Right lobe of liver (tissue), 6 donors: ENCODE measurements at regions not wholly inside any gene's neighbourhood (a gene's known extent, or its start where the extent isn't known, plus 50 kb on each side); places are given as distances from the start of the nearest gene placed in this dataset.

Source experiments
- ATAC-seq, 4 donors: fragments of 200-7000 bp; cut with Tn5 transposase; one replicate each; pipeline ENCODE4 v1.9.1; 2020; ENCODE audit warnings: mild to moderate bottlenecking in 4 of 4, moderate library complexity in 4 of 4
- DNase-seq, 3 donors: peaks; one replicate each; pipeline ENCODE4 v3.0.0-alpha.2; 2020
- H3K27ac ChIP-seq, 3 donors: fragments of 200-600 bp; one replicate each; pipeline ENCODE4 v1.8.0; 2022
- H3K27me3 ChIP-seq, 2 donors: fragments of 200-600 bp; one replicate each; pipeline ENCODE4 v1.8.0; 2022
- H3K36me3 ChIP-seq, 4 donors: fragments of 200-600 bp; sonication (generic) in 1 of 4; one replicate each; pipeline versions ENCODE4 v1.5.1 to v1.8.0; 2017 to 2022; ENCODE audit warnings: control low read depth in 1 of 4
- H3K4me1 ChIP-seq, 4 donors: fragments of 200-600 bp; sonication (generic) in 1 of 4; one replicate each; pipeline versions ENCODE4 v1.5.1 to v1.8.0; 2017 to 2022; ENCODE audit warnings: control low read depth in 1 of 4
- H3K4me3 ChIP-seq, 3 donors: fragments of 200-600 bp; one replicate each; pipeline ENCODE4 v1.8.0; 2022
- H3K9me3 ChIP-seq, 4 donors: fragments of 200-600 bp; sonication (generic) in 1 of 4; one replicate each; pipeline versions ENCODE4 v1.5.1 to v1.8.0; 2017 to 2022; ENCODE audit warnings: control low read depth in 1 of 4
- CTCF ChIP-seq, 4 donors: fragments of 200-600 bp in 3 of 4; fragments of 450-650 bp in 1 of 4; IDR thresholded peaks; one replicate each; pipeline versions ENCODE4 v1.5.1 to v1.8.0; 2016 to 2022; ENCODE audit warnings: antibody characterized with exemption in 4 of 4, mild to moderate bottlenecking in 2 of 4
- POLR2A ChIP-seq: fragments of 450-650 bp; IDR thresholded peaks from one replicate; pipeline ENCODE4 v1.6.1; 2017; ENCODE audit warnings: antibody characterized with exemption, mild to moderate bottlenecking
- WGBS: methylation state at CpG from one replicate; pipeline ENCODE4 v1.1.6; 2018; ENCODE audit warnings: low coverage, low lambda C conversion rate; ENCODE audit not compliant: insufficient coverage; ENCODE audit errors: missing lambda C conversion rate; 5-methylcytosine and 5-hydroxymethylcytosine counted together
- intact Hi-C, 2 donors: fragments of 100-400 bp; cut with DNase I; formaldehyde crosslinking; loops; one replicate each; pipeline versions ENCODE4 v1.11.2 to v1.14.1; 2022
- donor health status: DM: no; HTN: yes; CAD: no.
- donor health status: DM: no; HTN: no; CAD: no.
- donor health status: DM: no; HTN: no; CAD: no.
- donor health status: DM: no; HTN: yes; CAD: no.
- donor health status: DM: no; HTN: yes; CAD: no.

- 54% methylated on average over 8 of the region's 8 CpGs for WGBS
Observed at GRCh38 chr13:47718556-47718955, 282.5 kb downstream of the SUCLA2 start.

GRCh38 chr13:47708386-47708785, 292.7 kb downstream of the SUCLA2 start:
- no peak for TF ChIP-seq CTCF (IDR thresholded peaks at IDR 0.05)
- no peak for TF ChIP-seq POLR2A
- H3K9me3 ChIP-seq: no peaks in the 10 kb centered on the region
- no peak for DNase-seq
- H3K4me1 ChIP-seq: no peaks in the 10 kb centered on the region
- no peak overlapping the region for H3K4me3 ChIP-seq
- H3K36me3 ChIP-seq: no peaks in the 10 kb centered on the region
- ATAC-seq: no peak
- WGBS: 39% methylated on average over 3 of the region's 3 CpGs
- no peaks in the 10 kb centered on the region for H3K27me3 ChIP-seq
- intact Hi-C loops: no loop called here
- no peak overlapping the region for H3K27ac ChIP-seq

More at GRCh38 chr13:47718556-47718955, 282.5 kb downstream of the SUCLA2 start:
- H3K36me3 ChIP-seq: no peaks in the 10 kb centered on the region
- H3K27me3 ChIP-seq: no peaks in the 10 kb centered on the region
- ATAC-seq (no peak), DNase-seq (no peak)
- H3K9me3 ChIP-seq: no peaks in the 10 kb centered on the region
- no peak overlapping the region for H3K4me3 ChIP-seq
- H3K27ac ChIP-seq: no peak overlapping the region
- no peaks in the 10 kb centered on the region for H3K4me1 ChIP-seq
- TF ChIP-seq POLR2A (no peak), CTCF (IDR thresholded peaks at IDR 0.05) (no peak)
- intact Hi-C loops: no loop called here

- Histone ChIP-seq H3K27me3 (no peaks in the 10 kb centered on the region), H3K4me3 (no peak overlapping the region), H3K9me3 (no peaks in the 10 kb centered on the region), H3K36me3 (no peaks in the 10 kb centered on the region), H3K27ac (no peak overlapping the region), H3K4me1 (no peaks in the 10 kb centered on the region)
- no peak for TF ChIP-seq POLR2A
- TF ChIP-seq CTCF (IDR thresholded peaks at IDR 0.05): no peak
- ATAC-seq (no peak), DNase-seq (no peak)
- whole genome bisulfite sequencing: 48% methylated on average over 3 of the region's 3 CpGs
- intact Hi-C loops: no loop called here
Observed at GRCh38 chr13:47707414-47707813, 293.7 kb downstream of the SUCLA2 start.

GRCh38 chr13:47705185-47705584, 295.9 kb downstream of the SUCLA2 start:
- no peak for ATAC-seq
- no peaks in the 10 kb centered on the region for H3K27me3 ChIP-seq
- intact Hi-C loops: no loop called here

More at GRCh38 chr13:47705185-47705584, 295.9 kb downstream of the SUCLA2 start:
- Histone ChIP-seq H3K4me1 (no peaks in the 10 kb centered on the region), H3K4me3 (no peak overlapping the region), H3K36me3 (no peaks in the 10 kb centered on the region), H3K9me3 (no peaks in the 10 kb centered on the region), H3K27ac (no peak overlapping the region)
- TF ChIP-seq POLR2A (no peak), CTCF (IDR thresholded peaks at IDR 0.05) (no peak)
- WGBS: 45% methylated on average over 4 of the region's 4 CpGs
- no peak for DNase-seq
